ENCODE measurements at regions not wholly inside any gene's neighbourhood (a gene's known extent, or its start where the extent isn't known, plus 50 kb on each side); places are given as distances from the start of the nearest gene placed in this dataset.

DNA sequence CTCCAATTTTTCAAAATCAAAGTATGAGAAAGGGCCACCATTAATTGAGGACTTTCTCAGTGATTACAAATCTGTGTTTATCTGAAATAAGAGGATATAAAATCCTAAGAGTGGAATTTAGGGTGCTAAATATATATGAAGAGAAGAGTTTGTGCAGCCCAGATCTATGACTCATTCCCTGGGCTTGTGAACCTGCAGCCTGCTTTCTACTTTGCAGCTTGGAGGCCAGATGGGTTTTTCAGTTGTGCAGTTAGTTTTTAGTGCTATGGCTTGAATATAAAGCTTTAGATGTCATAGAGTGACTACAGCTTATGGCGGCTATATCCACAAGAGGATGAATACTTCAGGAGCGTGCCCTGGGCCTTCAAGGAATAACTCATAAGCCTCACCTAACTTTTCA lies 1391.1 kb downstream of the FSTL5 start:
- in situ Hi-C loops (cut with MboI; ENCODE audit: low sequenced_read_pairs, unreplicated experiment): no loop called here
- TF ChIP-seq, protein P1, sequence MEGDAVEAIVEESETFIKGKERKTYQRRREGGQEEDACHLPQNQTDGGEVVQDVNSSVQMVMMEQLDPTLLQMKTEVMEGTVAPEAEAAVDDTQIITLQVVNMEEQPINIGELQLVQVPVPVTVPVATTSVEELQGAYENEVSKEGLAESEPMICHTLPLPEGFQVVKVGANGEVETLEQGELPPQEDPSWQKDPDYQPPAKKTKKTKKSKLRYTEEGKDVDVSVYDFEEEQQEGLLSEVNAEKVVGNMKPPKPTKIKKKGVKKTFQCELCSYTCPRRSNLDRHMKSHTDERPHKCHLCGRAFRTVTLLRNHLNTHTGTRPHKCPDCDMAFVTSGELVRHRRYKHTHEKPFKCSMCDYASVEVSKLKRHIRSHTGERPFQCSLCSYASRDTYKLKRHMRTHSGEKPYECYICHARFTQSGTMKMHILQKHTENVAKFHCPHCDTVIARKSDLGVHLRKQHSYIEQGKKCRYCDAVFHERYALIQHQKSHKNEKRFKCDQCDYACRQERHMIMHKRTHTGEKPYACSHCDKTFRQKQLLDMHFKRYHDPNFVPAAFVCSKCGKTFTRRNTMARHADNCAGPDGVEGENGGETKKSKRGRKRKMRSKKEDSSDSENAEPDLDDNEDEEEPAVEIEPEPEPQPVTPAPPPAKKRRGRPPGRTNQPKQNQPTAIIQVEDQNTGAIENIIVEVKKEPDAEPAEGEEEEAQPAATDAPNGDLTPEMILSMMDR (IDR thresholded peaks at IDR 0.05; ENCODE audit: borderline replicate concordance, control extremely low read depth, extremely low read depth, insufficient read depth, missing control alignments): no peak
- DNase-seq (ENCODE audit: low spot score): no peak

DNA sequence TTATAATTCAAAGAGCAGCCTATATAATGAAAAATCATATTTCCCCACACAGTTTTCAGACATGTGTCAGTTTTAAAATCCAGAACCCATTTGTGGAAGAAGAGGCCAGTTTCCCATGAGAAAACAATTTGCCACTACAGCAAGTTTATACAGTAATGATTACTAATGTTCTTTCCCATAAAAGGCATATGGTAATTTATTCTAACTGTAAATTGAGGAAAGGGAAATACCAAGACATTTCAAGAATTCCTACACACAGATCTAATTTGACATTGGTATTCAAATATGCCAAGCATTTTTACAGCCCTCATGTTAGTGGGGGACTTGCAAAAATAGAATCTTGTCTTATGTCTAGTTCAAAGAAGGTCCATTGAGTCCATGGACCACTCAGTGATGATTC lies 1368.6 kb downstream of the FSTL5 start:
- TF ChIP-seq, protein P1 (IDR thresholded peaks at IDR 0.05; ENCODE audit: borderline replicate concordance, control extremely low read depth, extremely low read depth, insufficient read depth, missing control alignments): no peak
- DNase-seq (ENCODE audit: low spot score): no peak
- in situ Hi-C loops (cut with MboI; ENCODE audit: low sequenced_read_pairs, unreplicated experiment): no loop called here

DNA sequence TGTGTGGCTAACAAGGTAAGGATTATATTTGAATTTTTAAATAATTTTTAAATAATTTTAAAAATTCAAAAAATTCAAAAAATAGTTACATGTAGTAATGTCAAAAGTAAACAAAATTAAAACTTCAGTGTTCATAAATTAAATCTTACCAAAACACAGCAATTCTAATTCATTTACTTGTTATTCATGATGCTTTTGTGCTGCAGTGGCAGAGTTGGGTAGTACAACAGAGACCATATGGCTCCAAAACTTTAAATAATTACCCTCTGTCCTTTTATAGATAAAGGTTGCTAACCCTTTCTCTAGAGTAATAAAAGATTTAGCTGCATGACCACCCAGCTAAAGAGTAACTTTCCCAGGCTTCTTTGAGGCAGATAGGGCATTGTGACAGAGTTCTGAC lies 1355.6 kb downstream of the FSTL5 start:
- TF ChIP-seq, protein P1 (IDR thresholded peaks at IDR 0.05; ENCODE audit: borderline replicate concordance, control extremely low read depth, extremely low read depth, insufficient read depth, missing control alignments): no peak
- in situ Hi-C loops (cut with MboI; ENCODE audit: low sequenced_read_pairs, unreplicated experiment): no loop called here
- no peak for DNase-seq (ENCODE audit: low spot score)

DNA sequence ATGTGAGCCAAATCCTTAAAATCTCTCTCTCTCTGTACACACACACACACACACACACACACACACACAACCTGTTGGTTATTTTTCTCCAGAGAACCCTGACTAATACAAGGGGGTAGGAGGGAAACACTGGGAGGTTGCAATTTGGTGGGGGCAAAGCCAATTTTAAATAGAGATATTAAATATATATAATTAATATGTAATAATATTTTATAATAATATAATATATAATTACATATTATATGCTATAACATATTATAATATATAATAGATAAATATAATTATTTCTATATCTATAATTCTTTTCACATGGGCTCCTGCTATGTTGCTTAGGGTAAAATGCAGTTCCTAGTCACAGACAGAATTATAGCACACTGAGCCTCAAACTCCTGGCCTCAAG lies 1354.2 kb downstream of the FSTL5 start:
- no peak for DNase-seq (ENCODE audit: low spot score)
- in situ Hi-C loops (cut with MboI; ENCODE audit: low sequenced_read_pairs, unreplicated experiment): no loop called here
- TF ChIP-seq, protein P1 (IDR thresholded peaks at IDR 0.05; ENCODE audit: borderline replicate concordance, control extremely low read depth, extremely low read depth, insufficient read depth, missing control alignments): no peak

DNA sequence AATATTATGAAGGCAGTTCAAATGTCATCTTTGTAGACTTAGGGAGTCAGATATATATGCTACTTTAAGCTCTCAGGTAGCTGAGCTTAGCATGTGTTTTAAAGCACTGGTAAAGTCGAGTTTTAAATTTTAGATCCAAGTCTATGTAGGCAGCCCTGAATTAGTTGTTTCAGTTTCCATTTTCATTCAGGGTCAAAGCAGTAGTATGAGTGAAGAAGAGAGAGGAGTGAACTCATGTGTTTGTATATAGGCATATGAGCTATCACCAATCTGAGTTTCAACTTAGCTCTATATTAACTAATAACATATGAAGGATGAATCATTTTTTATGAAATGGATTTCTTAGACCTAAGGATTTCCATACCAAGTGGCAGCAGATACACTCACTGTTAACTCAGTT lies 1353.4 kb downstream of the FSTL5 start:
- DNase-seq (ENCODE audit: low spot score): no peak
- in situ Hi-C loops (cut with MboI; ENCODE audit: low sequenced_read_pairs, unreplicated experiment): no loop called here
- TF ChIP-seq, protein P1 (IDR thresholded peaks at IDR 0.05; ENCODE audit: borderline replicate concordance, control extremely low read depth, extremely low read depth, insufficient read depth, missing control alignments): no peak

DNA sequence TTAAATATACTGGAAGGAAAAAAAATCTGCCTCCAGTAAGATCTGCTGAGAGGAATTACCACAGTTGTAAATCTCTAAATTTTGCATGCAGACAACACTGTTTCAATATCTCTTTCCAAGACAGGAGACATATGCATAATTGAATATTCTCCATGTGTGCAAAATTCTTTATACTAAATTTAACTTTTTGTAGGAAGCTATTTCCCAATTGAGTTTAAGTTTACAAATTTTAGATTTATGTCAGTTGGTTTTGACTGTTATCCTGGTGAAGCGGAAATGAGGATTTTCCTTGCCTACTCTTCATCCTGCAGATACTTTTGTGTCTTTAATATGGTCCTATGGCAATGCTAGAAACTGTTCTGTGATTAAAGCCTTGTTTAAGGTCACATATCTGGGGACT lies 1352.9 kb downstream of the FSTL5 start:
- in situ Hi-C loops (cut with MboI; ENCODE audit: low sequenced_read_pairs, unreplicated experiment): no loop called here
- DNase-seq (ENCODE audit: low spot score): no peak
- TF ChIP-seq, protein P1 (IDR thresholded peaks at IDR 0.05; ENCODE audit: borderline replicate concordance, control extremely low read depth, extremely low read depth, insufficient read depth, missing control alignments): no peak

DNA sequence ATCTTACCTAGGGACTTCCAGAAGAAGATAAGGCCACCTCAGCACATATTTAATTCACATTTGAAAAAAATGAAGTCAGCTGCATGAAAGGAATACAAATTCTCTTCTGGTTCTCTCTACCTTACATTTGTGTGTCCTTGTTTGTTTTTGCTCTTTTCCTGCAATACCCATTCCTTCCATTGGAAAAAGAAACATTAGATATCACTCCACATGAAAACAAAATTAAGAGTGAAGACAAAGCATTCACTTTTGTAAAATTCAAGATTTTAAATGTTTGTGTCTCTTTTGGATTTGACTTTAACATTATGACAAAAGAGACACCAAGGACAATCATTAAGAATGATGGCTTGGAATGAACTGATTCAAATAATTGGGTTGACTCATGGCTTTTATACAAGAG lies 1351.8 kb downstream of the FSTL5 start:
- no peak for DNase-seq (ENCODE audit: low spot score)
- TF ChIP-seq, protein P1 (IDR thresholded peaks at IDR 0.05; ENCODE audit: borderline replicate concordance, control extremely low read depth, extremely low read depth, insufficient read depth, missing control alignments): no peak
- in situ Hi-C loops (cut with MboI; ENCODE audit: low sequenced_read_pairs, unreplicated experiment): no loop called here

Data from GM13976 (cell line).